ENCODE measurements at regions not wholly inside any gene's neighbourhood (a gene's known extent, or its start where the extent isn't known, plus 50 kb on each side); places are given as distances from the start of the nearest gene placed in this dataset.

GRCh38 chr7:138228119-138228518, 151.9 kb downstream of the AKR1D1 start:
- TF ChIP-seq CTCF (IDR thresholded peaks at IDR 0.05) (no peak), POLR2A (IDR thresholded peaks at IDR 0.05; ENCODE audit: low read depth) (no peak), EP300 (IDR thresholded peaks at IDR 0.05) (no peak), POLR2AphosphoS5 (IDR thresholded peaks at IDR 0.05) (no peak)

Data from esophagus muscularis mucosa (tissue), 4 donors.